Right lobe of liver (tissue), 6 donors: ENCODE measurements at regions not wholly inside any gene's neighbourhood (a gene's known extent, or its start where the extent isn't known, plus 50 kb on each side); places are given as distances from the start of the nearest gene placed in this dataset.

Experiments used
- ATAC-seq, 4 donors: fragments of 200-7000 bp; cut with Tn5 transposase; one replicate each; pipeline ENCODE4 v1.9.1; 2020; ENCODE audit warnings: mild to moderate bottlenecking in 4 of 4, moderate library complexity in 4 of 4
- DNase-seq, 3 donors: peaks; one replicate each; pipeline ENCODE4 v3.0.0-alpha.2; 2020
- H3K27ac ChIP-seq, 3 donors: fragments of 200-600 bp; one replicate each; pipeline ENCODE4 v1.8.0; 2022
- H3K27me3 ChIP-seq, 2 donors: fragments of 200-600 bp; one replicate each; pipeline ENCODE4 v1.8.0; 2022
- H3K36me3 ChIP-seq, 4 donors: fragments of 200-600 bp; sonication (generic) in 1 of 4; one replicate each; pipeline versions ENCODE4 v1.5.1 to v1.8.0; 2017 to 2022; ENCODE audit warnings: control low read depth in 1 of 4
- H3K4me1 ChIP-seq, 4 donors: fragments of 200-600 bp; sonication (generic) in 1 of 4; one replicate each; pipeline versions ENCODE4 v1.5.1 to v1.8.0; 2017 to 2022; ENCODE audit warnings: control low read depth in 1 of 4
- H3K4me3 ChIP-seq, 3 donors: fragments of 200-600 bp; one replicate each; pipeline ENCODE4 v1.8.0; 2022
- H3K9me3 ChIP-seq, 4 donors: fragments of 200-600 bp; sonication (generic) in 1 of 4; one replicate each; pipeline versions ENCODE4 v1.5.1 to v1.8.0; 2017 to 2022; ENCODE audit warnings: control low read depth in 1 of 4
- CTCF ChIP-seq, 4 donors: fragments of 200-600 bp in 3 of 4; fragments of 450-650 bp in 1 of 4; IDR thresholded peaks; one replicate each; pipeline versions ENCODE4 v1.5.1 to v1.8.0; 2016 to 2022; ENCODE audit warnings: antibody characterized with exemption in 4 of 4, mild to moderate bottlenecking in 2 of 4
- POLR2A ChIP-seq: fragments of 450-650 bp; IDR thresholded peaks from one replicate; pipeline ENCODE4 v1.6.1; 2017; ENCODE audit warnings: antibody characterized with exemption, mild to moderate bottlenecking
- WGBS: methylation state at CpG from one replicate; pipeline ENCODE4 v1.1.6; 2018; ENCODE audit warnings: low coverage, low lambda C conversion rate; ENCODE audit not compliant: insufficient coverage; ENCODE audit errors: missing lambda C conversion rate; 5-methylcytosine and 5-hydroxymethylcytosine counted together
- intact Hi-C, 2 donors: fragments of 100-400 bp; cut with DNase I; formaldehyde crosslinking; loops; one replicate each; pipeline versions ENCODE4 v1.11.2 to v1.14.1; 2022
- donor health status: DM: no; HTN: yes; CAD: no.
- donor health status: DM: no; HTN: no; CAD: no.
- donor health status: DM: no; HTN: no; CAD: no.
- donor health status: DM: no; HTN: yes; CAD: no.
- donor health status: DM: no; HTN: yes; CAD: no.

GRCh38 chr1:36620142-36620541 is 137.4 kb upstream of the CSF3R start:
- intact Hi-C loops: no loop called here
- 87% methylated on average over 4 of the region's 5 CpGs for WGBS

GRCh38 chr1:36614991-36615390 is 132.3 kb upstream of the CSF3R start:
- Histone ChIP-seq H3K27me3 (no peaks in the 10 kb centered on the region), H3K27ac (no peak overlapping the region), H3K4me1 (no peaks in the 10 kb centered on the region), H3K4me3 (no peak overlapping the region), H3K9me3 (no peaks in the 10 kb centered on the region), H3K36me3 (no peaks in the 10 kb centered on the region)
- DNase-seq: no peak
- TF ChIP-seq POLR2A: no peak
- no peak for TF ChIP-seq CTCF (IDR thresholded peaks at IDR 0.05)
- no peak for ATAC-seq
- intact Hi-C loops: no loop called here
- 51% methylated on average over 4 of the region's 6 CpGs for WGBS

More at GRCh38 chr1:36620142-36620541, 137.4 kb upstream of the CSF3R start:
- ATAC-seq (no peak), DNase-seq (no peak)
- TF ChIP-seq CTCF (IDR thresholded peaks at IDR 0.05) (no peak), POLR2A (no peak)
- Histone ChIP-seq H3K36me3 (no peaks in the 10 kb centered on the region), H3K27me3 (no peaks in the 10 kb centered on the region), H3K4me3 (no peak overlapping the region), H3K4me1 (peaks cover 0 to 4% (median 0%) of the 10 kb centered on the region in 4 donors), H3K27ac (no peak overlapping the region), H3K9me3 (peaks cover 0 to 3% (median 0%) of the 10 kb centered on the region in 4 donors)

- ATAC-seq (no peak), DNase-seq (no peak)
- Histone ChIP-seq H3K27ac (no peak overlapping the region), H3K36me3 (no peaks in the 10 kb centered on the region), H3K9me3 (no peaks in the 10 kb centered on the region), H3K27me3 (no peaks in the 10 kb centered on the region), H3K4me1 (no peaks in the 10 kb centered on the region), H3K4me3 (no peak overlapping the region)
- intact Hi-C loops: no loop called here
- TF ChIP-seq CTCF (IDR thresholded peaks at IDR 0.05) (no peak), POLR2A (no peak)
- no CpG with 5 or more reads among the region's 3 CpGs for WGBS
Observed at GRCh38 chr1:36614571-36614970, 131.9 kb upstream of the CSF3R start.

- Histone ChIP-seq H3K4me3 (no peak overlapping the region), H3K36me3 (no peaks in the 10 kb centered on the region), H3K27me3 (no peaks in the 10 kb centered on the region), H3K27ac (no peak overlapping the region), H3K9me3 (no peaks in the 10 kb centered on the region), H3K4me1 (no peaks in the 10 kb centered on the region)
- TF ChIP-seq POLR2A: no peak
- no peak for TF ChIP-seq CTCF (IDR thresholded peaks at IDR 0.05)
- intact Hi-C loops: no loop called here
- WGBS: 52% methylated on average over 3 of the region's 3 CpGs
- DNase-seq (no peak), ATAC-seq (no peak)
Observed at GRCh38 chr1:36613721-36614120, 131.0 kb upstream of the CSF3R start.

GRCh38 chr1:36612881-36613280 is 130.2 kb upstream of the CSF3R start:
- no peak overlapping the region for H3K27ac ChIP-seq
- no peaks in the 10 kb centered on the region for H3K36me3 ChIP-seq
- no peaks in the 10 kb centered on the region for H3K4me1 ChIP-seq
- TF ChIP-seq CTCF (IDR thresholded peaks at IDR 0.05) (no peak), POLR2A (no peak)
- DNase-seq (no peak), ATAC-seq (peak in 1 of 4 donors; percentile 27)
- WGBS: 15% methylated on average over 6 of the region's 8 CpGs
- H3K4me3 ChIP-seq: no peak overlapping the region
- intact Hi-C loops: no loop called here
- no peaks in the 10 kb centered on the region for H3K27me3 ChIP-seq
- H3K9me3 ChIP-seq: no peaks in the 10 kb centered on the region
